ENCODE measurements at regions not wholly inside any gene's neighbourhood (a gene's known extent, or its start where the extent isn't known, plus 50 kb on each side); places are given as distances from the start of the nearest gene placed in this dataset.

GRCh38 chr9:110125207-110125751 is 82.7 kb downstream of the C9orf152 start (continued):
- peak; percentile 85 for TF ChIP-seq TGIF2 (CRISPR knock-in tag; IDR thresholded peaks at IDR 0.05)
- TF ChIP-seq ATF7-NPFF (CRISPR knock-in tag; IDR thresholded peaks at IDR 0.05; ENCODE audit: low read depth): no peak
- no peak for TF ChIP-seq FLYWCH1 (CRISPR knock-in tag; IDR thresholded peaks at IDR 0.05)
- TF ChIP-seq CC2D1A (CRISPR knock-in tag; IDR thresholded peaks at IDR 0.05): no peak
- no peak for TF ChIP-seq ZBTB25 (CRISPR knock-in tag; IDR thresholded peaks at IDR 0.05)
- TF ChIP-seq ZNF879 (CRISPR knock-in tag; IDR thresholded peaks at IDR 0.05): no peak
- TF ChIP-seq CREBL2 (CRISPR knock-in tag; IDR thresholded peaks at IDR 0.05; ENCODE audit: borderline replicate concordance): no peak
- no peak for TF ChIP-seq ZKSCAN1 (IDR thresholded peaks at IDR 0.05; ENCODE audit: low read length)
- TF ChIP-seq XRCC5 (optimal IDR thresholded peaks at IDR 0.05; ENCODE audit: low read length): peak; percentile 84
- TF ChIP-seq EEA1 (CRISPR knock-in tag; IDR thresholded peaks at IDR 0.05; ENCODE audit: borderline replicate concordance): no peak
- no peak for TF ChIP-seq DZIP1 (CRISPR knock-in tag; IDR thresholded peaks at IDR 0.05)
- TF ChIP-seq AKAP8 (CRISPR knock-in tag; IDR thresholded peaks at IDR 0.05): no peak
- no peak for TF ChIP-seq SNAI1 (CRISPR knock-in tag; IDR thresholded peaks at IDR 0.05; ENCODE audit: borderline replicate concordance)
- TF ChIP-seq FOXA3 (CRISPR knock-in tag; IDR thresholded peaks at IDR 0.05): peak; percentile 43; the same call in 1 of the 2 replicates
- TF ChIP-seq MED8 (CRISPR knock-in tag; IDR thresholded peaks at IDR 0.05; ENCODE audit: insufficient replicate concordance): no peak
- peak; percentile 15; the same call in 1 of the 2 replicates for TF ChIP-seq ZMAT3 (CRISPR knock-in tag; conservative IDR thresholded peaks at IDR 0.05)
- TF ChIP-seq FOXP4 (CRISPR knock-in tag; IDR thresholded peaks at IDR 0.05): peak; percentile 30; the same call in 1 of the 2 replicates
- TF ChIP-seq ZNF784 (CRISPR knock-in tag; IDR thresholded peaks at IDR 0.05; ENCODE audit: borderline replicate concordance): no peak
- no peak for TF ChIP-seq ZNF589 (CRISPR knock-in tag; conservative IDR thresholded peaks at IDR 0.05)
- TF ChIP-seq MTF1 (CRISPR knock-in tag; IDR thresholded peaks at IDR 0.05): no peak
- TF ChIP-seq IRF1 (CRISPR knock-in tag; IDR thresholded peaks at IDR 0.05; ENCODE audit: low read depth): no peak
- no peak for TF ChIP-seq TEAD2 (CRISPR knock-in tag; IDR thresholded peaks at IDR 0.05)
